Putamen (tissue), 1 donor: ENCODE measurements at regions not wholly inside any gene's neighbourhood (a gene's known extent, or its start where the extent isn't known, plus 50 kb on each side); places are given as distances from the start of the nearest gene placed in this dataset.

ENCODE experiments used
- DNase-seq: peaks from one replicate; pipeline ENCODE4 v3.0.0-alpha.2; 2016; ENCODE audit warnings: low spot score

DNA sequence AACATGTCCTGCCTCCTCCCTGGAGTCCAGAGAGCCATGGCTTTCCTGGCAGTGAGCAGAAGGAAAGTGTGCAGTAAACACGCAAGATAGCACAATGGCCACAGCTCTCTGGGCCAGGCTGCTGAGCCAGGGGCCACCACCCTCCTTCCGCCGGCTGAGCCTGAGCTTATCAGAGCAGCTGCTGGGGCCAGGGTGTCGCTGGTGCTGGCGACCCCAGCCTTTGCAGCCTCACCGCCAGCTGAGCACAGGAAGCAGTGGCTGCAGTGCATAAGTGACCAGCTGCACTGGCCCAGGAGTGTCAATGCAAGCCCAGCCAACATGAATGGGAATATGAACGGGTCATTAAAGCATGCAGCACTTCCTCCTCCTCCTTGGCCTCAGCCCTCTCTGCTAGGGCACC, 172.0 kb downstream of the ZFP36L2 start:
- DNase-seq, result no peak

DNA sequence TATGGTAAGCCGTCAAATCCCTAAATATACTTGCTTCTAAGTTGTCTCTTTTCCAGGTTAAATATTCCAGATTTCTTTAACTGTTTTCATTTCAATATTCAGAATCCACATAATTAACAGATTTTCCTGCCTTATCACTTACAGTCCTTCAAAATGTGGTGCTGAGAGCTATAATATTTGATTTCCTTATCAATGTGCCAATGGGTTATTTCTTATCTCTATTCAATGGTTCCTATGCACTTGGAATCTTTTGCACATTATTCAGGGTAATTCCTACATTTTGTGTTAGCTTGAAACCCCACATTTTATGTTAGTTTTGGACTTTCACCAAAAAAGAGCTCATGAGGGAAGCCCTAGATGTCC, 173.5 kb downstream of the ZFP36L2 start:
- DNase-seq, result no peak

DNA sequence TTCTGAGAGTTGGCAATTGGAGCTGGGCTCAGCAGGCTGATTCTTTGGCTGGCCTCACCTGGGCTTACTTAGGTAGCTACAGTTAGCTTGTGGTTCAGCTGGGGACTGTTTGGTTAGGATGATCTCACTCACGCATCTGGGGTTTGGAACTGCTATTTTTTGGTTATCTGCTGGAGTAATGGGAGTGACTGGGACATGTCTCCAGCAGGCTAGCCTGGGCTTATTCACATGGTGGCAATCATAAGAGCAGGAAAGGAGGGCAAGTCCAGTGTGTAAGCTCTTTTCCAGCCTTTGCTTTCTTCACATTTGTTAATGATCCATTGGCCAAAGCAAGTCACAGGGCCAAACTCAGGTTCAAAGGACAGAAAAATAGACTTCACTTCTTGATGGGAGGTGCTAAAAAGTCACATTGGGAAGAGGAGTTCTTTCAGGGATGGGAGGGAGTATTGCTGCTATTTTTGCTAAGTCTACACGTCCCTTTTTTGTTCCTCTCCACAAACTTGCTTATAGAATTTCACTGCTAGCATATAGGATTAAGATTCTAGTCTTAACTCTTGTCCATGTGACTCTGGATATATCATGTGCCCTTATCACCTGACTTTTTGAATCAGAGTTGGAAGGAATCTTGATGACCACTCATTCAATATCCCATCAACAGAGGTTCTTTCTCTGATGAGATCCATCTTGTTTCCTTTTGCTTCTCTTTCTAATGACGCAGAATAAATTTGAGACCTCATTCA, 174.0 kb downstream of the ZFP36L2 start:
- DNase-seq, result no peak

- DNase-seq, result no peak
Observed at GRCh38 chr2:43051338-43051737, 175.1 kb downstream of the ZFP36L2 start.

DNA sequence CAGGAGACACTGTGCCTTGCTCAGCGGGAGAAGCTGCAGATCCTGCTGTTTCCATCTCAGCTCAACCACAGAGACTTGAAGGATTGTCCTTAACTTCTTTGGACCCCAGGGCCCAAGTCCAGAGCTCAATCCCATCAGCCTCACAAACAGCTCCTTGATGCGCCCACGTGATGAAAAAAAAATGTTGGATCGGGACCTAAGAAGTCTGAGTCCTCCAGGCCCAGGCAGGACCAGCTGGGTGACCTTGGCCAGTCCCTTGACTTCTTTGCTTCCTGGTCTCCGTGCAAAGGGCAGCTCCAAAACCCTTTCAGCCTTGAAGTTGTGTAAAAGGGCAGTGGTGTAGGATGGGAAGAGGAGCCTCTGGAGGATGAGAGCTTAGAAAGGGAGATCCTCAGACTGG, 175.5 kb downstream of the ZFP36L2 start:
- no peak for DNase-seq

GRCh38 chr2:43049836-43050801, 176.3 kb downstream of the ZFP36L2 start:
- no peak for DNase-seq

- no peak for DNase-seq
Observed at GRCh38 chr2:43047187-43047780, 179.1 kb downstream of the ZFP36L2 start.

DNA sequence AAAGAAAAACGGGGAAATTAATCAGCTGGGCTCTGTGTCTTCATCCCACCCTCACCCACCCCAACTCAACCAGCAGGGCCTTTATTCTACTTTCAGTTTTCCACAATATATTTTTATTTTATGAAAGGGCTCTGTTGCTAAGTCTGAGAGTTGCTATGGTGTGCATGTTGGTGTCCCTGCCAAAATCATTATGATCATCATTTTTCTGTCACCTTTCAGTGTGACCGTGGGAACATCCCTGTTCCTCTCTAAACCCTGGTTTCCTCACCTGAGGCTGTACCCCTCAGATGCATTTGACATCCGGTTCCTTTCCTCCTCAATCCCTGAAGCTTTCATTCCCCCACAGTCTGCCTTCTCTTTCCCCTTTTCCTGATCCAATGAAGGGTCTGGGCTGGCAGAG, 180.5 kb downstream of the ZFP36L2 start:
- DNase-seq, result no peak

DNA sequence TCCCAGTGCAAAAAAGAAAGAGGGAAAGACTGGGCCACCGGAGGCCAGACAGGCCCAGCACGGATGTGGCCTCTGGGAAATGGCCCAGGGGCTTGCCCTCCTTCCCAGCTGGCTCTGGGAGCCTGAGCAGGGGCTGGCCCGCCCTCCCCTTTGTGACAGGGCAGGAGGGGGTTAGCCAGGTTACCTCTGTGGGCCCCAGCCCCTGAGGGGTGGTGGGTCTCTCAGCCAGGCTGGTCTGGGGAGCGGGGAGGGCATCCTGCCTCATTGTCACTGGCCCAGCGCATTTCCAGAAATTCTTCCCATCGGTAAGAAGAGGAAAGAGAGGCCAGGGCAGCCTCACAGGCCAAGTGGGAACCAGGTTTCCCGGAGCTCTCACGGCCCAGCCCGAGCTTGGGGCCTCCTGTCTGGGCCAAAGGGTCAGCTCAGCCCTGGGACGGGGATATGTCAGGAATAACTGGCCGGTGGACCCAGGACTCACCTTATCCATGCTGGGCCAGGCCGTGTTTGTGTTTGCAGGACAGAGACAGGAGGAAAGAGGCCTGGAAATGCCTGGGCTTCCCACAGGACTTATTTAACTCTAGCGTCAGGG, 182.2 kb downstream of the ZFP36L2 start:
- no peak for DNase-seq

GRCh38 chr2:43043553-43043870, 182.9 kb downstream of the ZFP36L2 start:
- DNase-seq, result no peak

- DNase-seq, result no peak
Observed at GRCh38 chr2:43041661-43042360, 184.6 kb downstream of the ZFP36L2 start.

DNA sequence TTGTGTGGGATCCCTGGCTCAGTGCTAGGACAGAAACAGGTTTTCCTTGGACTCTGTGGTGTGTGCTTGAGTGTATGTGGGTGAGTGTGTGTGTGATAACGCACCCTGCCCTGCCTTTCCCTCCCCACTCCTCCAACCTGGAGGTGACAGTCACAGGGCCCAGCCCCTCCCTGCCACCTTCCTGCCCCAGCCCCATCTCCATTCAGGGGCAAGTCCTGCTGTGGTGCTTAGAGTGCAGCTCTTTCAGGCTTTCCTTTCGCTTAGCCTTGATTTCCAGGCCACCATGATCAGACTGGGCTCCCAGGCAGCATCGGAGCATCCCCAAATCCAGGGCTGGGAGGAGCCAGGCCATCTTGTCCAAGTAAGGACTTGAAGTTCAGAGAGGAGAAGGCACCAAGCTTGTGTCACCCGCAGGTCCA, 185.2 kb downstream of the ZFP36L2 start:
- no peak for DNase-seq

GRCh38 chr2:43040084-43040854, 186.1 kb downstream of the ZFP36L2 start:
- DNase-seq, result no peak

DNA sequence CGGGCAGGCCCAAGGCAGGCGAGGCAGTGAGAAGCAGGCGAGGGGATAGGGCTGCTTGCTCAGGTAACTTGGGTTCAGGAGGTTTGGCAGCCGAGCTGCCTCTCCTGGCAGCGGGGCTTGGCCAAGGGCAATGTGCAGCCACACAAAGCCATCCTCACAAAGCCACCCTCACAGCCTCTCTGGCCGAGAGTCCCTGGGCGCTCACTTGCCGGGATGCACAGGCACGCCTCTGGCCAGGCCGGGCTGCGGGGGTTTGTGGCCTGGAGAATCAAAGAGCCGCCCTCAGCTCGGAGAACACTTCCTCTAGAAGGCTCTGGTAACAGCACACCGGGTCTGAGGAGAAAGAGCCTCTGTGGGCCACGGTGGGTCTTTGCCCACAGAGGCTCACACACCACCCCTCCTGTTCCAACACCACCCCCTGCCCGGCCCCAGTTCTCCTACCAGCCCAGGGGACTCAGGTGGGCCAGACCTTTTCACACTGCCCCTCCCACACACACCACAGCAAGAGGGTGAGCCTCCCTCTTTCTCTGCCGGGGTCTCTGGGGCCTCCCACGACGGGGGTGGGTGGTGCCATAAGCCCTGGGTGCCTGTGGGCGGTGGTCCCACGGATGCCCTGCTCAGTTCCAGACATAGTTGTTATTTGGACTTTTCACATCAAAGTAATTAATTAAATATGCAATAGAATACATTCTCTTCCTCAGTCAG, 186.9 kb downstream of the ZFP36L2 start:
- DNase-seq, result no peak

DNA sequence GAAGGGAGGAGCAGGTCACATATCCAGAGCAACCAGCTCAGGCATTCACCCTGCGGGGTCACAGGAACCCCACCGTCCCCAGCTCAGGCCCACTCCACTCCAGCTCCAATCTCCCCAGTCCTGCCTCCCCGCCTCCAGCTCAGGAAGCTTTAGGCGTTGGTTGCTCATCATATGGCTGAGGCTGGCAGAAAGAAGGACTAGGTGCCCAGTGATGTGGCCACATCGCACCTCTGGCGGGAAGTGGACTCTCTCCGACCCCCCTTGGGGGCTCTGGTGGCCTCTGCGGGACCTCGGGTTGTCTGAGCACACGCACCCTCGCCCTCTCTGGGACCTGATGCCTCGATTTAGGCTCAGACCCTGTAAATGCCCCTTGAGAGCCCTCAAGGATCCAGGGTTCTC, 187.7 kb downstream of the ZFP36L2 start:
- no peak for DNase-seq

DNA sequence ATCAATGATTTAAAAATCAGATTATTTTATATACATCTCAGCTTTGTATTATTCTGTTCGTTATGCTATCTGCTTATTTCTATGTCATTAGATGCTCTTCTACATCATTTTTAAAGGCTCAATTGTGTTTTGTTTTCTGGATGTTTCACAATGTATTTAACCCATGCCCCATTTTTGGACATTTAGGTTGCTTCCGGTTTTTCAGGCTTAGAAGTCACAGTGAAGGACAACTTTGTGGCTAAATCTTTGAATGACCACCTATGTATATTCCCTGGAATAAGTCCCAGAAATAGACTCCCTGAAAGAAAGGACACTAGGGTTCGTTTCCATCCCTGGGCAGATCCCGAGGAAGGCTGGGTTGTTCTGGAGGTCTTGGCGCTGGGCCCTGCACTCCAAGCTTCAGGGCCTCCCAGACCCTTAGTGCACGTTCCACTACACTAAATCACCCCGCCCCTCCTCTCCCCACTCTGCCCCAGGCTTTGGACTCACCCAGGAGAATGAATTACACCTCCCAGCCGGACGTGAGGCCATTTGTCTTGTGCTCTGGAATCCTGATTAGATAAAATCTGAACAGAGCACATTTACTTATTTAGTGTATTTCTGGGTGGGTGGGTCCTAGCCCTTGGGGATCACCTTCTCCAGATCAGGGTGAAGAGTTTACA, 188.2 kb downstream of the ZFP36L2 start:
- DNase-seq, result no peak

DNA sequence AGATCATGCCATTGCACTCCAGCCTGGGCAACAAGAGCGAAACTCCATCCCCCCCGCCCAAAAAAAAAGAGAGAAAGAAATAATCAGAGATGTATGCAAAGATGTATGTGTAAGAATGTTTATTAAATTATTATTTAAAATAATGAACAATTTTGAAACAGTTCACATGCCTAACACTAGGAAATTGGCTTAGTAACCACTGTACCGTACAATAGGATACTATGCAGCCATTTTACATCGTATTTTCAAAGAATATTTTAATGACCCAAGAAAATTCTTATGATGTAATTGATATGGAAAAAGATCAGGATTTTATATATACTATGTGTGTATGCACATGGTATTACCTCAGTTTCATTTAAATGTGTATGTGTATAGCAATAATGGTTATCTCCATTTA, 190.5 kb downstream of the ZFP36L2 start:
- DNase-seq, result no peak

GRCh38 chr2:43034921-43035320, 191.5 kb downstream of the ZFP36L2 start:
- DNase-seq, result no peak

- DNase-seq, result no peak
Observed at GRCh38 chr2:43034242-43034619, 192.2 kb downstream of the ZFP36L2 start.
